ENCODE measurements at regions not wholly inside any gene's neighbourhood (a gene's known extent, or its start where the extent isn't known, plus 50 kb on each side); places are given as distances from the start of the nearest gene placed in this dataset.

GRCh38 chr2:189370719-189371118 lies 70.6 kb upstream of the WDR75 start:
- TF ChIP-seq CTCF (IDR thresholded peaks at IDR 0.05): no peak
- no peak for TF ChIP-seq POLR2A (IDR thresholded peaks at IDR 0.05)

Measured in esophagus squamous epithelium (tissue), 4 donors.